ENCODE measurements at regions not wholly inside any gene's neighbourhood (a gene's known extent, or its start where the extent isn't known, plus 50 kb on each side); places are given as distances from the start of the nearest gene placed in this dataset.

DNA sequence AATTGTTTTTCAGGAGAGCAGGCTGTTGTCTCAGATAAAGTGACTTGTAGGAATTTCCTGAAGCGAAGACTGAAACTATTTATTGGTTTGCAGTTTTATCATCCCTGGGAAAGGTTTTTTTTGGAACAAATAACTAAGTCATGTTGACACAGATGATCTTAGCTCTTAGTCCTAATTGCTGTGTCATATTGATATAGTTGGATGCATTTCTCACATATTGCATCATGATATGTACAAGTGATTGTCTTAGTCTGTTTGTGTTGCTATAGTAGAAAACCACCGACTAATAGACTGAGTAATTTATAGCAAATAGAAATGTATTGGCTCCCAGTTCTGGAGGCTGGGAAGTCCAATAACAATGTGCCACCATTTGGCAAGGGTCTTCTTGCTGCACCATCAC lies 397.5 kb upstream of the PPP1R2C start:
- Histone ChIP-seq H3K9me3 (no peaks in the 10 kb centered on the region), H3K27ac (no peak overlapping the region), H3K4me3 (no peak overlapping the region), H3K36me3 (no peaks in the 10 kb centered on the region), H3K4me1 (no peaks in the 10 kb centered on the region), H3K27me3 (no peaks in the 10 kb centered on the region)
- ATAC-seq: no peak
- no peak for DNase-seq
- in situ Hi-C loops (cut with MboI; ENCODE audit: low sequenced_read_pairs in 4 of 4) (no loop called here), intact Hi-C loops (cut with DNase I; ENCODE audit: low total_unique reads) (no loop called here)
- TF ChIP-seq, protein P1, sequence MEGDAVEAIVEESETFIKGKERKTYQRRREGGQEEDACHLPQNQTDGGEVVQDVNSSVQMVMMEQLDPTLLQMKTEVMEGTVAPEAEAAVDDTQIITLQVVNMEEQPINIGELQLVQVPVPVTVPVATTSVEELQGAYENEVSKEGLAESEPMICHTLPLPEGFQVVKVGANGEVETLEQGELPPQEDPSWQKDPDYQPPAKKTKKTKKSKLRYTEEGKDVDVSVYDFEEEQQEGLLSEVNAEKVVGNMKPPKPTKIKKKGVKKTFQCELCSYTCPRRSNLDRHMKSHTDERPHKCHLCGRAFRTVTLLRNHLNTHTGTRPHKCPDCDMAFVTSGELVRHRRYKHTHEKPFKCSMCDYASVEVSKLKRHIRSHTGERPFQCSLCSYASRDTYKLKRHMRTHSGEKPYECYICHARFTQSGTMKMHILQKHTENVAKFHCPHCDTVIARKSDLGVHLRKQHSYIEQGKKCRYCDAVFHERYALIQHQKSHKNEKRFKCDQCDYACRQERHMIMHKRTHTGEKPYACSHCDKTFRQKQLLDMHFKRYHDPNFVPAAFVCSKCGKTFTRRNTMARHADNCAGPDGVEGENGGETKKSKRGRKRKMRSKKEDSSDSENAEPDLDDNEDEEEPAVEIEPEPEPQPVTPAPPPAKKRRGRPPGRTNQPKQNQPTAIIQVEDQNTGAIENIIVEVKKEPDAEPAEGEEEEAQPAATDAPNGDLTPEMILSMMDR (IDR thresholded peaks at IDR 0.05 in 4 of 5, conservative IDR thresholded peaks at IDR 0.05 in 1 of 5): no peak
- TF ChIP-seq POLR2A (IDR thresholded peaks at IDR 0.05): no peak

DNA sequence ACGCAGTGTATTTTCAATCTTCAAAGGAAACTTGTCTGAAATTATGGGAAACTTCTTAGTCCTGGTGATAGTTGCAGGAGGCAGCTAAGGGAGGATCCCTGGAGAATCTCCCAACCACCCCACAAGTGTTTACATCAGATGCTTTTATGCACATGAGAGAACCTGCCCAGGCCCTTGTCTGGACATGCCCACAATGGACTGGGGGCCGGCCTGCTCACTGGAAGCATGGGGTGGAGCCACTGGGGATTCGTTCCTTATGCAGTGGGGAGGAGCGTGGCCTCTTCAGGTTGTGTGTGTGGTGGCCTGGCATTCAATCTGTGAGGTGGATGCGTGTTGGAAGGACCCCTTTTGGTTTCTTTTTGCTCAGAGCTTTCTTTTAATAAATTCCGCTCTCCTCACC lies 398.7 kb upstream of the PPP1R2C start:
- Histone ChIP-seq H3K27me3 (no peaks in the 10 kb centered on the region), H3K4me3 (no peak overlapping the region), H3K9me3 (no peaks in the 10 kb centered on the region), H3K36me3 (no peaks in the 10 kb centered on the region), H3K4me1 (no peaks in the 10 kb centered on the region), H3K27ac (no peak overlapping the region)
- TF ChIP-seq POLR2A (IDR thresholded peaks at IDR 0.05): no peak
- TF ChIP-seq, protein P1 (IDR thresholded peaks at IDR 0.05 in 4 of 5, conservative IDR thresholded peaks at IDR 0.05 in 1 of 5): no peak
- no peak for DNase-seq
- ATAC-seq: no peak
- intact Hi-C loops (cut with DNase I; ENCODE audit: low total_unique reads) (no loop called here), in situ Hi-C loops (cut with MboI; ENCODE audit: low sequenced_read_pairs in 4 of 4) (no loop called here)

DNA sequence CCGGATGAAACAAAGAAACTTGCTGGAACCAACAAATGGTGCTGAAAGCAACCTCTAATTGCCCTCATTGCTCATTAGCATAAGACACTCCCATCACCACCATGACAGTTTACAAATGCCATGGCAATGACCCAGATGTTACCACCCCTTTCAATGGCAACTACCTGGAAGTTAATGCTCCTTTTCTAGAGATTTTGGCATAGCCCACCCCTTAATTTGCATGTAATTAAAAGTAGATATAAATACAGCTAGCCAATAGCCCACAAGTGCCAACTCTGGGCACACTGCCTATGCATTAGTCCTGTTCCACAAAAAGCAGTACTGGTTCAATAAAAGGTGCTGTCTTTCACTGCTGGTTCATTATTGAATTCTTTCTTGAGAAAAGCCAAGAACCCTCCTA lies 410.3 kb upstream of the PPP1R2C start:
- H3K27ac ChIP-seq: no peak overlapping the region
- H3K36me3 ChIP-seq: no peaks in the 10 kb centered on the region
- TF ChIP-seq POLR2A (IDR thresholded peaks at IDR 0.05): no peak
- TF ChIP-seq, protein P1 (IDR thresholded peaks at IDR 0.05 in 4 of 5, conservative IDR thresholded peaks at IDR 0.05 in 1 of 5): no peak
- intact Hi-C loops (cut with DNase I; ENCODE audit: low total_unique reads): no loop called here
- H3K4me3 ChIP-seq: no peak overlapping the region
- H3K4me1 ChIP-seq: no peaks in the 10 kb centered on the region
- ATAC-seq (no peak), DNase-seq (no peak)
- in situ Hi-C loops (cut with MboI; ENCODE audit: low sequenced_read_pairs in 4 of 4): no loop called here
- H3K27me3 ChIP-seq: no peaks in the 10 kb centered on the region
- no peaks in the 10 kb centered on the region for H3K9me3 ChIP-seq

DNA sequence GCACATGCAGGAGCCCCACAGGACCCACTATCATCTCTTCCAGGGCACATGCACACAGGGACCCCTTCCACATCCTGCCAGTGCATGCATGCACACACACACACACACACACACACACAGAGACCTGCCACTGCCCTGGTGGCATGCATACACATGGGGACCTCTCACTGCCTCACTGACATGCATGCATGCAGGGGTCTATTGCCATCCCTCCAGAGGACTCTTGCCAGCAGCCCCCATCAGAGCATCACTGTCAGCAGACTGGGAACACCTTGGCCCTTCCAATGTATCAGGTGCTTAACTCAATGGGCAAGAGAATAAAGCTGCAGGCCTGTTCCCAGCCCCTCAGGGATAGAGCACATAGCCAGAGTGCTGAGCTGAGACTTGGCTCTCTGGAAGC lies 433.6 kb upstream of the PPP1R2C start:
- intact Hi-C loops (cut with DNase I; ENCODE audit: low total_unique reads) (no loop called here), in situ Hi-C loops (cut with MboI; ENCODE audit: low sequenced_read_pairs in 4 of 4) (no loop called here)
- TF ChIP-seq, protein P1 (IDR thresholded peaks at IDR 0.05 in 4 of 5, conservative IDR thresholded peaks at IDR 0.05 in 1 of 5): no peak
- no peak for TF ChIP-seq POLR2A (IDR thresholded peaks at IDR 0.05)
- ATAC-seq: no peak
- no peak for DNase-seq
- Histone ChIP-seq H3K9me3 (no peaks in the 10 kb centered on the region), H3K36me3 (no peaks in the 10 kb centered on the region), H3K4me3 (no peak overlapping the region), H3K27me3 (no peaks in the 10 kb centered on the region), H3K27ac (no peak overlapping the region), H3K4me1 (no peaks in the 10 kb centered on the region)

GRCh38 chrX:43218198-43218597 lies 437.9 kb upstream of the MAOA start:
- DNase-seq: no peak
- TF ChIP-seq, protein P1 (IDR thresholded peaks at IDR 0.05 in 4 of 5, conservative IDR thresholded peaks at IDR 0.05 in 1 of 5): no peak
- TF ChIP-seq POLR2A (IDR thresholded peaks at IDR 0.05): no peak
- Histone ChIP-seq H3K9me3 (no peaks in the 10 kb centered on the region), H3K36me3 (no peaks in the 10 kb centered on the region), H3K27me3 (no peaks in the 10 kb centered on the region), H3K4me1 (no peaks in the 10 kb centered on the region), H3K4me3 (no peak overlapping the region), H3K27ac (no peak overlapping the region)
- in situ Hi-C loops (cut with MboI; ENCODE audit: low sequenced_read_pairs in 4 of 4): no loop called here
- ATAC-seq: no peak
- intact Hi-C loops (cut with DNase I; ENCODE audit: low total_unique reads): no loop called here
